HG02852 (cell line): ENCODE measurements at regions not wholly inside any gene's neighbourhood (a gene's known extent, or its start where the extent isn't known, plus 50 kb on each side); places are given as distances from the start of the nearest gene placed in this dataset.
"Not testable (repeated sequence)": the region's sequence is repeated elsewhere in the genome, so short reads cannot be mapped to it uniquely, and the experiment has no call there.

Source experiments
- ATAC-seq: cut with Tn5 transposase; IDR thresholded peaks from one replicate; pipeline ENCODE4 v1.9.1; 2021; ENCODE audit warnings: mild to moderate bottlenecking, moderate library complexity; ENCODE audit not compliant: unreplicated experiment

- ATAC-seq, result no peak
Observed at GRCh38 chr13:48804821-48805601, 151.3 kb downstream of the CYSLTR2 start.

- no peak for ATAC-seq
Observed at GRCh38 chr13:48806522-48806921, 152.8 kb downstream of the CYSLTR2 start.

GRCh38 chr13:48808683-48809082 lies 155.0 kb downstream of the CYSLTR2 start:
- ATAC-seq, result no peak

GRCh38 chr13:48810013-48810412 lies 156.3 kb downstream of the CYSLTR2 start:
- ATAC-seq, result no peak

GRCh38 chr13:48813518-48813917 lies 159.8 kb downstream of the CYSLTR2 start:
- ATAC-seq, result no peak

- ATAC-seq, result no peak
Observed at GRCh38 chr13:48816700-48817099, 159.0 kb upstream of the FNDC3A start.

- no peak for ATAC-seq
Observed at GRCh38 chr13:48817166-48817802, 158.4 kb upstream of the FNDC3A start.

- no peak for ATAC-seq
Observed at GRCh38 chr13:48818495-48819356, 157.0 kb upstream of the FNDC3A start.

- no peak for ATAC-seq
Observed at GRCh38 chr13:48819376-48819775, 156.3 kb upstream of the FNDC3A start.

- ATAC-seq, result no peak
Observed at GRCh38 chr13:48819899-48820298, 155.8 kb upstream of the FNDC3A start.

GRCh38 chr13:48823526-48823925 lies 152.2 kb upstream of the FNDC3A start:
- ATAC-seq, result not testable (repeated sequence)

- ATAC-seq, result no peak
Observed at GRCh38 chr13:48826039-48826438, 149.7 kb upstream of the FNDC3A start.

- ATAC-seq, result not testable (repeated sequence)
Observed at GRCh38 chr13:48826922-48827454, 148.7 kb upstream of the FNDC3A start.

- ATAC-seq, result no peak
Observed at GRCh38 chr13:48827709-48828108, 148.0 kb upstream of the FNDC3A start.

GRCh38 chr13:48828962-48829411 lies 146.7 kb upstream of the FNDC3A start:
- no peak for ATAC-seq

GRCh38 chr13:48829536-48829935 lies 146.2 kb upstream of the FNDC3A start:
- no peak for ATAC-seq

- ATAC-seq, result peak; percentile 75
Observed at GRCh38 chr13:48831248-48831647, 144.5 kb upstream of the FNDC3A start.

- ATAC-seq, result no peak
Observed at GRCh38 chr13:48833412-48833811, 142.3 kb upstream of the FNDC3A start.

GRCh38 chr13:48835326-48835725 lies 140.4 kb upstream of the FNDC3A start:
- ATAC-seq, result not testable (repeated sequence)

GRCh38 chr13:48838193-48838973 lies 137.3 kb upstream of the FNDC3A start:
- ATAC-seq, result no peak
